Lung (tissue), 11 donors: ENCODE measurements at regions not wholly inside any gene's neighbourhood (a gene's known extent, or its start where the extent isn't known, plus 50 kb on each side); places are given as distances from the start of the nearest gene placed in this dataset.
A peak's percentile ranks its signal among the peaks of the same experiment; 100 is the strongest.

Source experiments
- ATAC-seq: fragments of 200-7000 bp; cut with Tn5 transposase; one replicate; pipeline ENCODE4 v1.9.1; 2020; ENCODE audit warnings: moderate number of reproducible peaks; ENCODE audit not compliant: insufficient read depth, low FRiP score
- DNase-seq, 3 donors: peaks; one replicate each; pipeline ENCODE4 v3.0.0-alpha.2; 2013 to 2017
- H3K27ac ChIP-seq, 2 donors: one replicate each; pipeline ENCODE4 v1.5.1; 2013; ENCODE audit warnings: mild to moderate bottlenecking in 2 of 2, moderate library complexity in 2 of 2, control low read depth in 1 of 2, inconsistent platforms in 1 of 2, low read depth in 1 of 2, low read length in 1 of 2
- H3K27me3 ChIP-seq, 3 donors: one replicate each; pipeline ENCODE4 v1.5.1; 2013; ENCODE audit warnings: low read length in 2 of 3; ENCODE audit not compliant: control insufficient read depth in 3 of 3, insufficient read depth in 3 of 3
- H3K36me3 ChIP-seq, 4 donors: one replicate each; pipeline ENCODE4 v1.5.1; 2013; ENCODE audit warnings: low read length in 4 of 4, mild to moderate bottlenecking in 1 of 4, moderate library complexity in 1 of 4; ENCODE audit not compliant: control insufficient read depth in 4 of 4, insufficient read depth in 4 of 4
- H3K4me1 ChIP-seq, 5 donors: one replicate each; pipeline ENCODE4 v1.5.1; 2013; ENCODE audit warnings: low read length in 5 of 5, mild to moderate bottlenecking in 2 of 5, moderate library complexity in 1 of 5; ENCODE audit not compliant: control insufficient read depth in 5 of 5, insufficient read depth in 5 of 5
- H3K4me3 ChIP-seq: one replicate; pipeline ENCODE4 v1.5.1; 2013; ENCODE audit warnings: mild to moderate bottlenecking, control low read depth, moderate library complexity
- H3K9ac ChIP-seq, 2 donors: one replicate each; pipeline ENCODE4 v1.5.1; 2013; ENCODE audit warnings: low read length in 2 of 2, control low read depth in 1 of 2; ENCODE audit not compliant: insufficient read depth in 1 of 2
- H3K9me3 ChIP-seq, 4 donors: one replicate each; pipeline ENCODE4 v1.5.1; 2013; ENCODE audit warnings: low read length in 3 of 4, mild to moderate bottlenecking in 1 of 4, moderate library complexity in 1 of 4; ENCODE audit not compliant: control insufficient read depth in 4 of 4, insufficient read depth in 3 of 4
- whole genome bisulfite sequencing, 2 donors: extraction: QIAGEN DNeasy Blood & Tissue Kit; methylation state at CpG; one replicate each; pipeline ENCODE4 v1.1.7; 2013; 5-methylcytosine and 5-hydroxymethylcytosine counted together
- TF ChIP-seq, protein P1 (sequence below): IDR thresholded peaks from 2 replicates; pipeline ENCODE4 v1.5.1; 2012; ENCODE audit warnings: mild to moderate bottlenecking; ENCODE audit errors: control extremely low read depth, extremely low read depth
- donor health status: control.
- donor health status: control.
- donor health status: Bipolar disorder and iron deficiency.
- donor health status: healthy.
- donor health status: DM: yes; HTN: yes; CAD: no.

DNA sequence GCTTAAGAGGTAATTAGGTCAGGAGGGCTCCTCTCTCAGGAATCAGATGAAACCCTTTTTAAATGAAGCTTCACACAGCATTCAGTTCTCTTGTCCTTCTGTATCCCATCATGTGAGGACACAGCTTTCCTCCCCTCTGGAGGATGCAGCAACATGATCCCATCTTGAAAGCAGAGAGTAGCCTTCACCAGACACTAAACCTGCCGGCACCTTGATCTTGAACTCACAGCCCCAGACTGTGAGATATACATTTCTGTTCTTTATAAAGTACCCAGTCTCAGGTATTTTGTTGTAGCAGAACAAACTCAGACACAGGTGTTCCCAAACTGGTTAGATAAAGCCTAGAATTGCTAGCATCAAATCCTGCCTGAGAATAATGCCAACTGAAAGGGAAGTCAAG, 83.7 kb upstream of the PRICKLE2 start:
- Histone ChIP-seq H3K4me3 (no peak overlapping the region), H3K36me3 (no peaks in the 10 kb centered on the region), H3K27ac (no peak overlapping the region), H3K4me1 (peaks cover 0 to 4% (median 0%) of the 10 kb centered on the region in 5 donors), H3K27me3 (no peaks in the 10 kb centered on the region), H3K9me3 (no peaks in the 10 kb centered on the region), H3K9ac (no peak overlapping the region)
- ATAC-seq (no peak), DNase-seq (no peak)
- 99 to 100% methylated on average over 1 of the region's 1 CpG for WGBS, 2 donors
- TF ChIP-seq, protein P1, sequence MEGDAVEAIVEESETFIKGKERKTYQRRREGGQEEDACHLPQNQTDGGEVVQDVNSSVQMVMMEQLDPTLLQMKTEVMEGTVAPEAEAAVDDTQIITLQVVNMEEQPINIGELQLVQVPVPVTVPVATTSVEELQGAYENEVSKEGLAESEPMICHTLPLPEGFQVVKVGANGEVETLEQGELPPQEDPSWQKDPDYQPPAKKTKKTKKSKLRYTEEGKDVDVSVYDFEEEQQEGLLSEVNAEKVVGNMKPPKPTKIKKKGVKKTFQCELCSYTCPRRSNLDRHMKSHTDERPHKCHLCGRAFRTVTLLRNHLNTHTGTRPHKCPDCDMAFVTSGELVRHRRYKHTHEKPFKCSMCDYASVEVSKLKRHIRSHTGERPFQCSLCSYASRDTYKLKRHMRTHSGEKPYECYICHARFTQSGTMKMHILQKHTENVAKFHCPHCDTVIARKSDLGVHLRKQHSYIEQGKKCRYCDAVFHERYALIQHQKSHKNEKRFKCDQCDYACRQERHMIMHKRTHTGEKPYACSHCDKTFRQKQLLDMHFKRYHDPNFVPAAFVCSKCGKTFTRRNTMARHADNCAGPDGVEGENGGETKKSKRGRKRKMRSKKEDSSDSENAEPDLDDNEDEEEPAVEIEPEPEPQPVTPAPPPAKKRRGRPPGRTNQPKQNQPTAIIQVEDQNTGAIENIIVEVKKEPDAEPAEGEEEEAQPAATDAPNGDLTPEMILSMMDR = no peak

DNA sequence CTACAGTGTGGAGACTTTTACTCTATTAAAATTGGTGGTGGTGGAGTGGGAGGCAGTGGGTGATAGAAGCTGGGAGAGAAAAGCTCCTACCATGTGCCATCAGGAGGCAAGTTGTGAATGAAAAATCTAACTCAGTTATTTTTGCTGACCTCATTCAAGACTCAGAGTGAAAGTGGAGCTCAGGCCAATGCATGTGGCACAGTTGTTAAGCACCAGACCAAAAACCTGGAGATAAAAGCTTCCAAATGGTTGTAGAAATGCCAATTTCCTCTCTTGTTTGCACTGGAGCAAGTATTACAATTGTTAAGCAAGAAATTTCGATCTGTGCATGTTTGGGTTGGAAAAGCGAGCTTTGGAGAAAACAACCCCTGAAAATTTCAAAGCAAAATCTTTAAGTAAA, 81.5 kb upstream of the PRICKLE2 start:
- no peak overlapping the region for H3K9ac ChIP-seq
- H3K4me1 ChIP-seq = peaks cover 0 to 4% (median 0%) of the 10 kb centered on the region in 5 donors
- H3K27me3 ChIP-seq = no peaks in the 10 kb centered on the region
- WGBS, 2 donors = 71 to 82% methylated on average over 2 of the region's 2 CpGs
- no peaks in the 10 kb centered on the region for H3K9me3 ChIP-seq
- H3K36me3 ChIP-seq = no peaks in the 10 kb centered on the region
- H3K4me3 ChIP-seq = no peak overlapping the region
- ATAC-seq (no peak), DNase-seq (peak in 2 of 3 donors; percentile 50 to 67)
- H3K27ac ChIP-seq = no peak overlapping the region
- TF ChIP-seq, protein P1 = no peak

DNA sequence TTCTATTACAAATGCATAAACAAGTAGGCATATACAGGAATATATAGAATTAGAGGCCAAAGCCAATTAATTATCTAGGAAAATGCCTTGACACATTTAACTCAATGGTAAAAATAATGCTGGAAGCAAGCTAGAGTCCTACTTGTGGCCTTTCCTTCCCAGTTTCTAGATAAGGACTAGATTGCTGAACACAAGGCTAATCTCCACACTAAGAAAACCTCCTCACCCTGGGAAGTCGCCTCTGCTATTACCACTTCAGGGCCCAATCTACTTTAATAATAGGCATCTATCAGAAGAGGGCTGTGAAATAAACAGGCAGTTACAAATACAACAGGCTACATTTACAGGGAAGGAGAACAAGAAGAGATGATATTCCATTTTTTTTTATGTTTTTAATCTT, 80.5 kb upstream of the PRICKLE2 start:
- WGBS, 2 donors = 88 to 89% methylated on average over 1 of the region's 1 CpG
- TF ChIP-seq, protein P1 = no peak
- Histone ChIP-seq H3K4me3 (no peak overlapping the region), H3K9ac (no peak overlapping the region), H3K4me1 (peaks cover 0 to 4% (median 0%) of the 10 kb centered on the region in 5 donors), H3K9me3 (no peaks in the 10 kb centered on the region), H3K27ac (no peak overlapping the region), H3K36me3 (no peaks in the 10 kb centered on the region), H3K27me3 (no peaks in the 10 kb centered on the region)
- DNase-seq (no peak), ATAC-seq (no peak)

DNA sequence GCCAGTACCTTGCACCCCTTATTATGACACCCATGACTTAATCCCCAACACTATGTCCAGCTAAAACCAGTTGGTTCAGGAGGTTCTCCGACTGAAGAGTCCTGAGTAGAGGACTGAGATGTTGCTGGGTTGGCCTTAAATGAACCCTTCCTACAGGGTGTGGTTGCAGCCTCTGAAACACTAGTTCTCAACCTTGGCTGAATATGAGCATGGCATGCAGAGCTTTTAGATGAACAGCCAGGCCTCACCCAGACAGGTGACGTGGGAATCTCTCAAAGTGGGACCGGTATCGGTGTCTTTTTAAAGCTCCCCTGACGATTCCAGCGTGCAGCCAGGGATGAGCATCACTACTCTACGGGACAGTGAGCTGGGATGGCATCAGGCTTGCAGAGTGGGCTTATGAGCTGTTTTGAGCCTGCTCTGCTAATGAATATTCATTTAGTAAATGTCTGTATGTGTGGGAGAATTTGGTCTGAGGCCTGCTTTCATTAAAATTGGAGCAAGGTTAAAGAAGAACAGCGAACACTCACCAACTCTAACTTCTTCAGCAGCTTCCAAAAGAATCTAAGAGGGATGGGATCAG, 79.7 kb upstream of the PRICKLE2 start:
- Histone ChIP-seq H3K4me3 (no peak overlapping the region), H3K27ac (no peak overlapping the region), H3K4me1 (peaks cover 0 to 4% (median 0%) of the 10 kb centered on the region in 5 donors), H3K9ac (no peak overlapping the region), H3K36me3 (no peaks in the 10 kb centered on the region), H3K27me3 (no peaks in the 10 kb centered on the region), H3K9me3 (no peaks in the 10 kb centered on the region)
- 93 to 96% methylated on average over 8 of the region's 8 CpGs for WGBS, 2 donors
- ATAC-seq = no peak
- TF ChIP-seq, protein P1 = no peak
- no peak for DNase-seq
